Calu3 (cell line): ENCODE measurements at regions not wholly inside any gene's neighbourhood (a gene's known extent, or its start where the extent isn't known, plus 50 kb on each side); places are given as distances from the start of the nearest gene placed in this dataset.

Experiments
- BruUV-seq: library from RNA; stranded (reverse); fragments of 400-500 nt; replicated peaks from 2 replicates; lab custom pipeline; 2021; lab: Mats Ljungman, UMichigan
- CTCF ChIA-PET: fragments of 300-600 bp; sonication (Branson Sonifier 250); formaldehyde crosslinking; loops from one replicate; lab custom pipeline; 2022; ENCODE audit warnings: antibody characterized with exemption; lab: Charles Lee
- DNase-seq: peaks from one replicate; pipeline ENCODE4 v3.0.0; 2022
- H3K27ac Mint-ChIP-seq: one replicate; pipeline ENCODE4 v1.8.0; 2022; ENCODE audit warnings: mixed read lengths; ENCODE audit not compliant: unreplicated experiment
- H3K27me3 Mint-ChIP-seq: one replicate; pipeline ENCODE4 v1.8.0; 2022; ENCODE audit warnings: mixed read lengths; ENCODE audit not compliant: unreplicated experiment
- H3K36me3 Mint-ChIP-seq: one replicate; pipeline ENCODE4 v1.8.0; 2022; ENCODE audit warnings: mild to moderate bottlenecking, moderate library complexity, mixed read lengths; ENCODE audit not compliant: insufficient read depth, unreplicated experiment
- H3K4me1 Mint-ChIP-seq: one replicate; pipeline ENCODE4 v1.8.0; 2022; ENCODE audit warnings: mild to moderate bottlenecking, low read depth, mixed read lengths; ENCODE audit not compliant: unreplicated experiment
- H3K4me3 Mint-ChIP-seq: one replicate; pipeline ENCODE4 v1.8.0; 2022; ENCODE audit warnings: mild to moderate bottlenecking, low read depth, moderate library complexity, mixed read lengths; ENCODE audit not compliant: unreplicated experiment
- H3K9me3 Mint-ChIP-seq: one replicate; pipeline ENCODE4 v1.8.0; 2022; ENCODE audit warnings: low read depth, mixed read lengths; ENCODE audit not compliant: unreplicated experiment
- intact Hi-C: fragments of 100-400 bp; cut with micrococcal nuclease; formaldehyde crosslinking; loops from one replicate; pipeline ENCODE4 v1.10.0; 2022; ENCODE audit not compliant: unreplicated experiment
- TF ChIP-seq, protein P1 (sequence below): fragments of 200-600 bp; IDR thresholded peaks from one replicate; pipeline ENCODE4 v1.8.0; 2022; ENCODE audit warnings: antibody characterized with exemption; ENCODE audit not compliant: unreplicated experiment

DNA sequence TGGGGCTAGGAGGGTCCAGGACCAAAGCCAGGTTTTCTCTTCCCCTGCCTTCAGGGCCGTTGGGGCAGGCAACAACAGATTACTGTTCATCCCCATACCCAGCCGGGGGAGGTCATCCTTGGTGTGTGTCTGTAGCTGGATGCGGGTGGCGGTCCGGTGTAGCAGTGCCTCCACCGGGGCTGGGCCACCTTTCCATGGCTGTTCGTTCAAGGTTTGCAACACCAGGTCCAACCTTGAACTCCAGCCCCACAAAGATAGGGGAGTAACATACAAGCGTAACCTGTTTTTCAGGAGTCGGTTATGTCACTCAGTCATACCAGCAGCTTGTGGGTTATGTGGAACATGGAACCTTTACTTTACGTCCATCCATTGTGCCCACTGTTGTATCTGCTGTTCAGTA, 58.5 kb upstream of the FAM120A start:
- BruUV-seq, result no TSS peak
- no peaks in the 10 kb centered on the region for H3K27me3 Mint-ChIP-seq
- no peaks in the 10 kb centered on the region for H3K36me3 Mint-ChIP-seq
- H3K4me3 Mint-ChIP-seq, result no peak overlapping the region
- DNase-seq, result no peak
- no peaks in the 10 kb centered on the region for H3K4me1 Mint-ChIP-seq
- TF ChIP-seq, protein P1, sequence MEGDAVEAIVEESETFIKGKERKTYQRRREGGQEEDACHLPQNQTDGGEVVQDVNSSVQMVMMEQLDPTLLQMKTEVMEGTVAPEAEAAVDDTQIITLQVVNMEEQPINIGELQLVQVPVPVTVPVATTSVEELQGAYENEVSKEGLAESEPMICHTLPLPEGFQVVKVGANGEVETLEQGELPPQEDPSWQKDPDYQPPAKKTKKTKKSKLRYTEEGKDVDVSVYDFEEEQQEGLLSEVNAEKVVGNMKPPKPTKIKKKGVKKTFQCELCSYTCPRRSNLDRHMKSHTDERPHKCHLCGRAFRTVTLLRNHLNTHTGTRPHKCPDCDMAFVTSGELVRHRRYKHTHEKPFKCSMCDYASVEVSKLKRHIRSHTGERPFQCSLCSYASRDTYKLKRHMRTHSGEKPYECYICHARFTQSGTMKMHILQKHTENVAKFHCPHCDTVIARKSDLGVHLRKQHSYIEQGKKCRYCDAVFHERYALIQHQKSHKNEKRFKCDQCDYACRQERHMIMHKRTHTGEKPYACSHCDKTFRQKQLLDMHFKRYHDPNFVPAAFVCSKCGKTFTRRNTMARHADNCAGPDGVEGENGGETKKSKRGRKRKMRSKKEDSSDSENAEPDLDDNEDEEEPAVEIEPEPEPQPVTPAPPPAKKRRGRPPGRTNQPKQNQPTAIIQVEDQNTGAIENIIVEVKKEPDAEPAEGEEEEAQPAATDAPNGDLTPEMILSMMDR, result no peak
- no peaks in the 10 kb centered on the region for H3K9me3 Mint-ChIP-seq
- H3K27ac Mint-ChIP-seq, result no peak overlapping the region
- intact Hi-C loops, result no loop called here
- CTCF ChIA-PET, result no interaction called here
